C4-2B (cell line): ENCODE measurements at regions not wholly inside any gene's neighbourhood (a gene's known extent, or its start where the extent isn't known, plus 50 kb on each side); places are given as distances from the start of the nearest gene placed in this dataset.

Experiments used
- H3K27ac ChIP-seq: fragments of 450-650 bp; 2 replicates; pipeline ENCODE4 v1.5.1; 2017
- CTCF ChIP-seq: fragments of 450-650 bp; conservative IDR thresholded peaks from 2 replicates; pipeline ENCODE4 v1.5.1; 2017; ENCODE audit warnings: mild to moderate bottlenecking
- ZFX ChIP-seq: fragments of 450-650 bp; IDR thresholded peaks from 2 replicates; pipeline ENCODE4 v1.6.1; 2017

GRCh38 chr9:2341126-2341525, 280.5 kb upstream of the VLDLR start:
- TF ChIP-seq ZFX = no peak
- TF ChIP-seq CTCF = no peak
- H3K27ac ChIP-seq = no peak overlapping the region

GRCh38 chr9:2341956-2342355, 279.6 kb upstream of the VLDLR start:
- no peak for TF ChIP-seq ZFX
- no peak for TF ChIP-seq CTCF
- no peak overlapping the region for H3K27ac ChIP-seq

GRCh38 chr9:2343756-2344155, 277.8 kb upstream of the VLDLR start:
- TF ChIP-seq CTCF = no peak
- TF ChIP-seq ZFX = no peak
- no peak overlapping the region for H3K27ac ChIP-seq

GRCh38 chr9:2344436-2344835, 277.2 kb upstream of the VLDLR start:
- no peak overlapping the region for H3K27ac ChIP-seq
- no peak for TF ChIP-seq CTCF
- TF ChIP-seq ZFX = no peak

- no peak overlapping the region for H3K27ac ChIP-seq
- TF ChIP-seq CTCF (no peak), ZFX (no peak)
Measured at GRCh38 chr9:2345013-2345412, 276.6 kb upstream of the VLDLR start.

GRCh38 chr9:2346277-2346913, 275.2 kb upstream of the VLDLR start:
- no peak for TF ChIP-seq ZFX
- TF ChIP-seq CTCF = no peak
- no peak overlapping the region for H3K27ac ChIP-seq

GRCh38 chr9:2351324-2351723, 270.3 kb upstream of the VLDLR start:
- TF ChIP-seq CTCF = no peak
- no peak for TF ChIP-seq ZFX
- no peak overlapping the region for H3K27ac ChIP-seq
